B cell (primary cell): ENCODE measurements at regions not wholly inside any gene's neighbourhood (a gene's known extent, or its start where the extent isn't known, plus 50 kb on each side); places are given as distances from the start of the nearest gene placed in this dataset.

Source experiments
- ATAC-seq: fragments of 200-7000 bp; cut with Tn5 transposase; one replicate; pipeline ENCODE4 v1.10.0; 2021; ENCODE audit warnings: low read depth, mild to moderate bottlenecking, moderate number of reproducible peaks, moderate library complexity
- CTCF ChIA-PET: fragments of 350-600 bp; sonication (Branson Sonifier 250); formaldehyde crosslinking; loops from one replicate; lab custom pipeline; 2021; ENCODE audit warnings: antibody characterized with exemption, inconsistent platforms; lab: Charles Lee
- POLR2A ChIA-PET: fragments of 350-600 bp; sonication (Branson Sonifier 250); formaldehyde crosslinking; loops from one replicate; lab custom pipeline; 2021; ENCODE audit warnings: antibody characterized with exemption; lab: Charles Lee
- DNase-seq: peaks from one replicate; pipeline ENCODE4 v3.0.0; 2013
- H2AFZ ChIP-seq: 2 replicates; pipeline ENCODE4 v1.6.1; 2012; ENCODE audit warnings: mild to moderate bottlenecking, low read depth, low read length; ENCODE audit not compliant: insufficient read depth, poor library complexity, severe bottlenecking
- H3K27ac ChIP-seq, 2 donors: 1 replicate in 1 of 2; 2 replicates in 1 of 2; pipeline ENCODE4 v1.5.1; 2012 to 2013; ENCODE audit warnings: low read length in 2 of 2, mild to moderate bottlenecking in 2 of 2, moderate library complexity in 1 of 2
- H3K27me3 ChIP-seq, 4 experiments: fragments of 200-600 bp in 1 of 4; sonication (generic) in 1 of 4; replicated peaks in 1 of 4; 1 replicate in 2 of 4; 2 replicates in 2 of 4; pipeline versions ENCODE4 v1.6.1 to v1.7.0; 2013 to 2016; ENCODE audit warnings: low read length in 3 of 4, mild to moderate bottlenecking in 2 of 4, mixed read lengths in 1 of 4, moderate library complexity in 1 of 4; ENCODE audit not compliant: insufficient read depth in 4 of 4, control insufficient read depth in 3 of 4; ENCODE audit errors: control extremely low read depth in 1 of 4
- H3K36me3 ChIP-seq, 2 experiments: replicated peaks in 1 of 2; 1 replicate in 1 of 2; 2 replicates in 1 of 2; pipeline versions ENCODE4 v1.6.1 to v1.7.1; 2013; ENCODE audit warnings: low read length in 1 of 2; ENCODE audit not compliant: insufficient read depth in 2 of 2, control insufficient read depth in 1 of 2; ENCODE audit errors: control extremely low read depth in 1 of 2, extremely low read depth in 1 of 2
- H3K4me1 ChIP-seq, 2 donors: fragments of 200-600 bp in 1 of 2; sonication (generic) in 1 of 2; 1 replicate in 1 of 2; 2 replicates in 1 of 2; pipeline versions ENCODE4 v1.5.1 to v1.6.1; 2013 to 2017; ENCODE audit warnings: low read length in 2 of 2; ENCODE audit not compliant: control insufficient read depth in 2 of 2, insufficient read depth in 2 of 2
- H3K4me2 ChIP-seq: replicated peaks from 2 replicates; pipeline ENCODE3; 2012; ENCODE audit warnings: mild to moderate bottlenecking, low read depth, low read length; ENCODE audit not compliant: poor library complexity, severe bottlenecking
- H3K4me3 ChIP-seq, 5 experiments: fragments of 200-600 bp in 1 of 5; sonication (generic) in 1 of 5; 1 replicate in 3 of 5; 2 replicates in 2 of 5; pipeline versions ENCODE4 v1.5.1 to v1.7.0; 2011 to 2016; ENCODE audit warnings: low read length in 4 of 5, mild to moderate bottlenecking in 4 of 5, low read depth in 2 of 5, control low read depth in 1 of 5, moderate library complexity in 1 of 5; ENCODE audit not compliant: insufficient read depth in 1 of 5; ENCODE audit errors: control extremely low read depth in 1 of 5, extremely low read depth in 1 of 5
- H3K79me2 ChIP-seq: fragments of 200-600 bp; sonication (generic); one replicate; pipeline ENCODE4 v1.6.0; 2016; ENCODE audit warnings: low read length; ENCODE audit not compliant: control insufficient read depth, insufficient read depth
- H3K9ac ChIP-seq: fragments of 200-600 bp; sonication (generic); 2 replicates; pipeline ENCODE4 v1.6.1; 2017; ENCODE audit warnings: mild to moderate bottlenecking, low read length, moderate library complexity
- H3K9me3 ChIP-seq, 3 donors: one replicate each; pipeline versions ENCODE4 v1.6.1 to v1.7.1; 2013; ENCODE audit warnings: low read length in 2 of 3; ENCODE audit not compliant: control insufficient read depth in 2 of 3, insufficient read depth in 1 of 3; ENCODE audit errors: control extremely low read depth in 1 of 3
- H4K20me1 ChIP-seq: 2 replicates; pipeline ENCODE4 v1.6.0; 2012; ENCODE audit warnings: mild to moderate bottlenecking, low read length; ENCODE audit not compliant: insufficient read depth, control insufficient read depth, poor library complexity, severe bottlenecking
- H3K27ac Mint-ChIP-seq: one replicate; pipeline ENCODE4 v1.8.0; 2021; ENCODE audit warnings: mixed read lengths
- H3K27me3 Mint-ChIP-seq: one replicate; pipeline ENCODE4 v1.8.0; 2021; ENCODE audit warnings: mixed read lengths
- H3K4me1 Mint-ChIP-seq: one replicate; pipeline ENCODE4 v1.8.0; 2021; ENCODE audit warnings: mixed read lengths
- H3K4me3 Mint-ChIP-seq: one replicate; pipeline ENCODE4 v1.8.0; 2021; ENCODE audit warnings: mixed read lengths
- H3K9me3 Mint-ChIP-seq: one replicate; pipeline ENCODE4 v1.8.0; 2022; ENCODE audit warnings: mixed read lengths; ENCODE audit not compliant: insufficient read depth
- EZH2 ChIP-seq: IDR thresholded peaks from 2 replicates; pipeline ENCODE4 v1.6.1; 2012; ENCODE audit warnings: borderline replicate concordance, low read depth, mild to moderate bottlenecking, moderate library complexity, low read length; ENCODE audit not compliant: insufficient read depth, poor library complexity, severe bottlenecking
- WGBS: methylation state at CpG from one replicate; pipeline ENCODE4 v1.1.5; 2013; ENCODE audit warnings: missing lambda C conversion rate; ENCODE audit not compliant: insufficient coverage; 5-methylcytosine and 5-hydroxymethylcytosine counted together
- intact Hi-C: fragments of 100-400 bp; cut with micrococcal nuclease; formaldehyde crosslinking; loops from one replicate; pipeline ENCODE4 v1.10.0; 2022
- TF ChIP-seq, protein P1 (sequence below): fragments of 200-600 bp; IDR thresholded peaks from one replicate; pipeline ENCODE4 v1.8.0; 2022; ENCODE audit warnings: antibody characterized with exemption, mild to moderate bottlenecking

DNA sequence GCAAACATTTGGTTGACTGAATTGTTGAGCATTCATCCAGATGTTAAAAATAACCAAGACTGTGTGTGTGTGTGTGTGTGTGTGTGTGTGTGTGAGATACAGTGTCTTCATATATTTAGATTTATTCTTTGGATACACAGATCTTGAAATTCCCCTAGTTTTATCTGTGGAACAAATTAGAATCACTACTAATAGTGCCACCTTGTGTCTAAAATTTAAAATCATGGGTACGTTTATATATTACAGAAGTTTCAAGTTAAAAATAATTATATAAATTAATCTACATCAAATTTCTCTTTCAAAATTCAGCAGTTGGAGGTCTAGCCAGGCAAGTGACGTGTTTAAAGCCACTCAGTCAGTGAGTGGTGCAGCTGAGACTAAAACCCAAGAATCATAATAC lies 1566.2 kb upstream of the TENM4 start:
- no peaks in the 10 kb centered on the region for H4K20me1 ChIP-seq
- Mint-ChIP-seq H3K27me3 (no peaks in the 10 kb centered on the region), H3K27ac (no peak overlapping the region), H3K4me3 (no peak overlapping the region), H3K4me1 (no peaks in the 10 kb centered on the region), H3K9me3 (peaks cover 3% of the 10 kb centered on the region)
- DNase-seq, result no peak
- TF ChIP-seq EZH2, result no peak
- TF ChIP-seq, protein P1, sequence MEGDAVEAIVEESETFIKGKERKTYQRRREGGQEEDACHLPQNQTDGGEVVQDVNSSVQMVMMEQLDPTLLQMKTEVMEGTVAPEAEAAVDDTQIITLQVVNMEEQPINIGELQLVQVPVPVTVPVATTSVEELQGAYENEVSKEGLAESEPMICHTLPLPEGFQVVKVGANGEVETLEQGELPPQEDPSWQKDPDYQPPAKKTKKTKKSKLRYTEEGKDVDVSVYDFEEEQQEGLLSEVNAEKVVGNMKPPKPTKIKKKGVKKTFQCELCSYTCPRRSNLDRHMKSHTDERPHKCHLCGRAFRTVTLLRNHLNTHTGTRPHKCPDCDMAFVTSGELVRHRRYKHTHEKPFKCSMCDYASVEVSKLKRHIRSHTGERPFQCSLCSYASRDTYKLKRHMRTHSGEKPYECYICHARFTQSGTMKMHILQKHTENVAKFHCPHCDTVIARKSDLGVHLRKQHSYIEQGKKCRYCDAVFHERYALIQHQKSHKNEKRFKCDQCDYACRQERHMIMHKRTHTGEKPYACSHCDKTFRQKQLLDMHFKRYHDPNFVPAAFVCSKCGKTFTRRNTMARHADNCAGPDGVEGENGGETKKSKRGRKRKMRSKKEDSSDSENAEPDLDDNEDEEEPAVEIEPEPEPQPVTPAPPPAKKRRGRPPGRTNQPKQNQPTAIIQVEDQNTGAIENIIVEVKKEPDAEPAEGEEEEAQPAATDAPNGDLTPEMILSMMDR, result no peak
- no peaks in the 10 kb centered on the region for H3K36me3 ChIP-seq
- no peaks in the 10 kb centered on the region for H3K9me3 ChIP-seq
- H3K4me2 ChIP-seq, result no peak overlapping the region
- POLR2A ChIA-PET, result no interaction called here
- H3K27ac ChIP-seq, result no peak overlapping the region
- no peak overlapping the region for H2AFZ ChIP-seq
- H3K9ac ChIP-seq, result no peak overlapping the region
- intact Hi-C loops, result no loop called here
- H3K79me2 ChIP-seq, result no peaks in the 10 kb centered on the region
- no peak for ATAC-seq
- H3K4me3 ChIP-seq, result no peak overlapping the region
- WGBS, result no CpG with 5 or more reads among the region's 2 CpGs
- no peaks in the 10 kb centered on the region for H3K4me1 ChIP-seq
- no peaks in the 10 kb centered on the region for H3K27me3 ChIP-seq
- CTCF ChIA-PET, result no interaction called here

DNA sequence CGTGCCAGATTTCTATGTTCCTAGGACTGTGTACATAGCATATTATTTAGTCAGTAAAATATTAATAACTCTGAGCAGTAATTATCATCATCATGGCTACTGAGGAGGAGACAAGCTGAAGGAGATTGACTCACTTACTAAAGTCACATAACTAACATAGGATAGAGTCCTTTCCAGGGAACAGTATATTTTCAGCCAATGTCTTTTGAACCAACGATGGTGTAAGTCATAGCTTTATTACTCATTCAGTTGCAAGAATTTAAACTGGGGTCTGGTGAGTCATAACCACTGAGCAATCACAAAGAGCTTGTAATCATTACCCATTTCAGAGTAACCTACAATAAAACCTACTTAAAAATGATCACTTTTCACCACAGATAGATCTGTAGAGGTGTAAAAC lies 1564.8 kb upstream of the TENM4 start:
- TF ChIP-seq, protein P1, result no peak
- no peak for TF ChIP-seq EZH2
- intact Hi-C loops, result no loop called here

More for the DNA sequence above, 1564.8 kb upstream of the TENM4 start:
- ChIA-PET POLR2A (no interaction called here), CTCF (no interaction called here)
- Histone ChIP-seq H3K27me3 (no peaks in the 10 kb centered on the region), H3K36me3 (no peaks in the 10 kb centered on the region), H4K20me1 (no peaks in the 10 kb centered on the region), H3K27ac (no peak overlapping the region), H3K79me2 (no peaks in the 10 kb centered on the region), H2AFZ (no peak overlapping the region), H3K9ac (no peak overlapping the region), H3K9me3 (no peaks in the 10 kb centered on the region), H3K4me1 (no peaks in the 10 kb centered on the region), H3K4me2 (no peak overlapping the region), H3K4me3 (no peak overlapping the region)
- Mint-ChIP-seq H3K4me1 (no peaks in the 10 kb centered on the region), H3K27ac (no peak overlapping the region), H3K4me3 (no peak overlapping the region), H3K27me3 (no peaks in the 10 kb centered on the region), H3K9me3 (no peaks in the 10 kb centered on the region)
- no peak for ATAC-seq
- WGBS, result 40% methylated on average over 1 of the region's 2 CpGs
- DNase-seq, result no peak
